OCI-LY7 (cell line): ENCODE measurements at regions not wholly inside any gene's neighbourhood (a gene's known extent, or its start where the extent isn't known, plus 50 kb on each side); places are given as distances from the start of the nearest gene placed in this dataset.

Experiments
- BruUV-seq: library from RNA; stranded (reverse); fragments of 400-500 nt; replicated peaks from 2 replicates; lab custom pipeline; 2021; lab: Mats Ljungman, UMichigan
- CTCF ChIA-PET: fragments of 300-600 bp; sonication (Branson Sonifier 250); formaldehyde crosslinking; loops from one replicate; lab custom pipeline; 2022; ENCODE audit warnings: antibody characterized with exemption; ENCODE audit not compliant: unreplicated experiment; lab: Charles Lee
- POLR2A ChIA-PET: fragments of 300-600 bp; sonication (Branson Sonifier 250); formaldehyde crosslinking; loops from one replicate; lab custom pipeline; 2022; ENCODE audit warnings: antibody characterized with exemption; lab: Charles Lee
- DNase-seq: peaks from one replicate; pipeline ENCODE4 v3.0.0-alpha.2; 2015; ENCODE audit warnings: low spot score
- H2AFZ ChIP-seq: fragments of 200-600 bp; sonication (generic), shearing (Covaris generic); 2 replicates; pipeline ENCODE4 v1.6.1; 2014; ENCODE audit warnings: mild to moderate bottlenecking, antibody characterized with exemption, low read length, moderate library complexity
- H3K27ac ChIP-seq: fragments of 200-600 bp; sonication (generic); 2 replicates; pipeline ENCODE4 v1.5.1; 2014; ENCODE audit warnings: mixed run types, low read depth, mild to moderate bottlenecking, moderate library complexity, low read length, inconsistent platforms; ENCODE audit not compliant: poor library complexity, severe bottlenecking
- H3K36me3 ChIP-seq: fragments of 200-600 bp; sonication (generic); 2 replicates; pipeline ENCODE4 v1.6.1; 2014; ENCODE audit warnings: mild to moderate bottlenecking, antibody characterized with exemption, low read length, moderate library complexity, mixed read lengths; ENCODE audit not compliant: insufficient read depth
- H3K4me1 ChIP-seq: fragments of 200-600 bp; sonication (generic); 2 replicates; pipeline ENCODE4 v1.5.1; 2014; ENCODE audit warnings: mild to moderate bottlenecking, low read length; ENCODE audit not compliant: insufficient read depth, poor library complexity, severe bottlenecking
- H3K4me2 ChIP-seq: fragments of 200-600 bp; sonication (generic); 2 replicates; pipeline ENCODE4 v1.6.1; 2014; ENCODE audit warnings: mild to moderate bottlenecking, low read length
- H3K4me3 ChIP-seq: fragments of 200-600 bp; sonication (generic); 2 replicates; pipeline ENCODE4 v1.5.1; 2014; ENCODE audit warnings: mild to moderate bottlenecking, low read depth, low read length; ENCODE audit not compliant: poor library complexity, severe bottlenecking
- H3K79me2 ChIP-seq: fragments of 200-600 bp; sonication (generic); 2 replicates; pipeline ENCODE4 v1.6.1; 2016; ENCODE audit warnings: low read depth, mild to moderate bottlenecking, low read length, moderate library complexity, mixed read lengths; ENCODE audit not compliant: insufficient read depth
- H3K9me2 ChIP-seq: fragments of 200-600 bp; sonication (generic); 2 replicates; pipeline ENCODE4 v1.6.1; 2016; ENCODE audit warnings: mild to moderate bottlenecking, low read length, mixed read lengths; ENCODE audit not compliant: insufficient read depth
- H3K9me3 ChIP-seq: fragments of 200-600 bp; sonication (generic); 2 replicates; pipeline ENCODE4 v1.6.1; 2014; ENCODE audit warnings: mild to moderate bottlenecking, mixed run types, low read length, mixed read lengths
- H4K20me1 ChIP-seq: fragments of 200-600 bp; sonication (generic); 2 replicates; pipeline ENCODE4 v1.6.1; 2014; ENCODE audit warnings: mild to moderate bottlenecking, antibody characterized with exemption, low read length, moderate library complexity, mixed read lengths; ENCODE audit not compliant: insufficient read depth
- EZH2phosphoT487 ChIP-seq: fragments of 200-600 bp; sonication (generic); IDR thresholded peaks from 2 replicates; pipeline ENCODE4 v1.6.1; 2018; ENCODE audit warnings: low read depth, borderline replicate concordance, mild to moderate bottlenecking, mixed run types, antibody characterized with exemption, low read length, moderate library complexity, mixed read lengths
- intact Hi-C: fragments of 100-400 bp; cut with micrococcal nuclease; formaldehyde crosslinking; loops from one replicate; pipeline ENCODE4 v1.10.0; 2022; ENCODE audit not compliant: unreplicated experiment
- TF ChIP-seq, protein P1 (sequence below): fragments of 200-600 bp; sonication (generic); conservative IDR thresholded peaks from 2 replicates; pipeline ENCODE4 v1.5.1; 2014; ENCODE audit warnings: mild to moderate bottlenecking, antibody characterized with exemption, low read length, moderate library complexity, mixed read lengths

DNA sequence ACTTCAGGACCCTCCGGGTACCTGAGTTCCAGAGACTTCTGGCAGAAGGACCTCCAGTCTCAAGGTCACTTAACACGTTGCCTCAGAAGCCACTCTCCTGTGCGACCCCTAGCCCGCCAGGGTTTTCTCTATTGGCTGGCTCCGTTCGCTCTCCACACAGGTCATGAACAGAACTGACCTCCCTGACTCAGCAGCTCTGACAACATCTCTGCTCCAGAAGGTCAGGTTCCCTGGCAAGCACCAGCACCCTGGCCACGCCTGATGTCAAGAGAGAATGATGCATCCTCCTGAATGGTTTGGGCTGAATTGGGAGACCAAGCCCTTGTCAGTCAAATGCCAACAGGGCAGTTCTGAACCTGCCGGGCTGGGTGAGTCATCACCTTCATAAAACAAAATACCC lies 84.3 kb upstream of the TMEM45B start:
- POLR2A ChIA-PET = no interaction called here

DNA sequence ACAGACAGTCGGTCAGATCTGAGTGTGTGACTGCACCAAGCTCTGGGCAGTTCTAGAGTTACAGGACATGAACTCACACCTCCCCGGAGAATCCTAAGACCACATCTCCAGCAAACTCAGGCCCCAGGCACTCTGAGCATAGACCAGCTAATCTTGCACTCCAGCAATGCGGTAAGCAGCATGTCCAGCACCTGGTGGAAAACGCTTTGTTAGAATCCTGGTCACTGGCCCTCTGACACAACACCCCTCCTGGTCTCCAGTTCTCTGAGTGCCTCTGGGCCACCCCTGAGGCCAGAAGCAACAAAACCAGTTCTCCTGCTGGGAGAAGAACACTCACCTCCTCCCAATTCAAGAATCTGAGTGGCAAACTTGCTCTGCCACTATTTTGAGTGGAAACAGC lies 82.7 kb upstream of the TMEM45B start:
- H3K4me2 ChIP-seq = no peak overlapping the region

More for the DNA sequence above, 84.3 kb upstream of the TMEM45B start:
- CTCF ChIA-PET = no interaction called here
- Histone ChIP-seq H3K4me3 (no peak overlapping the region), H3K27ac (no peak overlapping the region), H3K9me2 (no peaks in the 10 kb centered on the region), H3K4me2 (no peak overlapping the region), H3K4me1 (no peaks in the 10 kb centered on the region), H3K79me2 (no peaks in the 10 kb centered on the region), H4K20me1 (no peaks in the 10 kb centered on the region), H3K9me3 (no peaks in the 10 kb centered on the region), H3K36me3 (no peaks in the 10 kb centered on the region), H2AFZ (no peak overlapping the region)
- TF ChIP-seq, protein P1, sequence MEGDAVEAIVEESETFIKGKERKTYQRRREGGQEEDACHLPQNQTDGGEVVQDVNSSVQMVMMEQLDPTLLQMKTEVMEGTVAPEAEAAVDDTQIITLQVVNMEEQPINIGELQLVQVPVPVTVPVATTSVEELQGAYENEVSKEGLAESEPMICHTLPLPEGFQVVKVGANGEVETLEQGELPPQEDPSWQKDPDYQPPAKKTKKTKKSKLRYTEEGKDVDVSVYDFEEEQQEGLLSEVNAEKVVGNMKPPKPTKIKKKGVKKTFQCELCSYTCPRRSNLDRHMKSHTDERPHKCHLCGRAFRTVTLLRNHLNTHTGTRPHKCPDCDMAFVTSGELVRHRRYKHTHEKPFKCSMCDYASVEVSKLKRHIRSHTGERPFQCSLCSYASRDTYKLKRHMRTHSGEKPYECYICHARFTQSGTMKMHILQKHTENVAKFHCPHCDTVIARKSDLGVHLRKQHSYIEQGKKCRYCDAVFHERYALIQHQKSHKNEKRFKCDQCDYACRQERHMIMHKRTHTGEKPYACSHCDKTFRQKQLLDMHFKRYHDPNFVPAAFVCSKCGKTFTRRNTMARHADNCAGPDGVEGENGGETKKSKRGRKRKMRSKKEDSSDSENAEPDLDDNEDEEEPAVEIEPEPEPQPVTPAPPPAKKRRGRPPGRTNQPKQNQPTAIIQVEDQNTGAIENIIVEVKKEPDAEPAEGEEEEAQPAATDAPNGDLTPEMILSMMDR = no peak
- TF ChIP-seq EZH2phosphoT487 = no peak
- intact Hi-C loops = no loop called here
- BruUV-seq = no TSS peak
- no peak for DNase-seq

DNA sequence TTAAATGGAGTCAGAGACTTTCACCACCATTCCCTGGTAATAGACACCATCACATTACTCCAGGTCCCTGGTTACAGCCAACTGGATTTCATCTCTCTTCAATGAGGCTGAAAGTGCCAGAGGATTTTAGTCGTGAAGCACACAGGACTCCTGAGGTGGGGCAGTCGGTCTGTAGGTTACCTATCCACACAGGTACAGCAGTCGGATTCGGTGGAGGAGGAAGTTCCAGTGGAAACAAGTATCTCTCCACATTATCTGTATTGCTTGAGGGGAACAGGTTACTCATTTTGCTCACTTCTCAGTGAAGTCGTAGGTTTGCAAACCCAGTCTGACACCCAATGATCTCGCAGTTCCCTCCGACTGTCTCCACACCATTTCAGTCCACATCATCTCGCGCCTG lies 82.3 kb upstream of the TMEM45B start:
- no TSS peak for BruUV-seq
- Histone ChIP-seq H3K36me3 (no peaks in the 10 kb centered on the region), H3K79me2 (no peaks in the 10 kb centered on the region), H2AFZ (no peak overlapping the region), H3K9me3 (no peaks in the 10 kb centered on the region), H3K4me3 (no peak overlapping the region), H3K9me2 (no peaks in the 10 kb centered on the region), H3K4me2 (no peak overlapping the region), H3K27ac (no peak overlapping the region), H3K4me1 (no peaks in the 10 kb centered on the region), H4K20me1 (no peaks in the 10 kb centered on the region)
- intact Hi-C loops = no loop called here
- CTCF ChIA-PET = no interaction called here
- POLR2A ChIA-PET = no interaction called here
- DNase-seq = no peak
- TF ChIP-seq, protein P1 = no peak
- no peak for TF ChIP-seq EZH2phosphoT487

More for the DNA sequence above, 82.7 kb upstream of the TMEM45B start:
- no peaks in the 10 kb centered on the region for H3K36me3 ChIP-seq
- intact Hi-C loops = no loop called here
- H2AFZ ChIP-seq = no peak overlapping the region
- no peak overlapping the region for H3K27ac ChIP-seq
- POLR2A ChIA-PET = no interaction called here
- no peak for DNase-seq
- H3K9me2 ChIP-seq = no peaks in the 10 kb centered on the region
- H3K79me2 ChIP-seq = no peaks in the 10 kb centered on the region
- CTCF ChIA-PET = no interaction called here
- no peak for TF ChIP-seq EZH2phosphoT487
- TF ChIP-seq, protein P1 = no peak
- no peaks in the 10 kb centered on the region for H3K4me1 ChIP-seq
- no TSS peak for BruUV-seq
- no peaks in the 10 kb centered on the region for H4K20me1 ChIP-seq
- H3K4me3 ChIP-seq = no peak overlapping the region
- no peaks in the 10 kb centered on the region for H3K9me3 ChIP-seq
